RPMI8226 (cell line): ENCODE measurements at regions not wholly inside any gene's neighbourhood (a gene's known extent, or its start where the extent isn't known, plus 50 kb on each side); places are given as distances from the start of the nearest gene placed in this dataset.
"Not testable (repeated sequence)": the region's sequence is repeated elsewhere in the genome, so short reads cannot be mapped to it uniquely, and the experiment has no call there.

Experiments
- DNase-seq: peaks from one replicate; pipeline ENCODE4 v3.0.0-alpha.2; 2015

GRCh38 chr6:167737205-167737830, 89.4 kb upstream of the AFDN start:
- no peak for DNase-seq

DNA sequence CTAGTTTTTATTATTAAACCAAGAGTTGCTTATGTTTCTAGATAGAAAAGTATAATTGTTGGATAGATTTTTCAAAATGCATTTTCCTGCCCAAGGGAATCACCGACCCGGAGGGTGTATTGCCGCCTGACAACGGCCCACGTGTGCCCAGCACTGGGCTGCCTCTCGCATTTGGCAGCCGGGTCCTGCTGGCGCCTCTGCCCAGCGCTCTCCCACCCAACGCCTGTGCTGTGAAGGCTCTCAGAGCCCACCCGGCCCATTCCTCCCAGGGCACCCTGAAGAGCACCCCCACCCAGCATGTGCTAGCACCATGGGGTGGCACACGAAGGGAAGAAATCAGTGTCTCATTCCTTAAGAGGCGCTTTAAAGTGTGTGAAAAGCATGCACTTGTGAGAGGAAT, 88.3 kb upstream of the AFDN start:
- no peak for DNase-seq

DNA sequence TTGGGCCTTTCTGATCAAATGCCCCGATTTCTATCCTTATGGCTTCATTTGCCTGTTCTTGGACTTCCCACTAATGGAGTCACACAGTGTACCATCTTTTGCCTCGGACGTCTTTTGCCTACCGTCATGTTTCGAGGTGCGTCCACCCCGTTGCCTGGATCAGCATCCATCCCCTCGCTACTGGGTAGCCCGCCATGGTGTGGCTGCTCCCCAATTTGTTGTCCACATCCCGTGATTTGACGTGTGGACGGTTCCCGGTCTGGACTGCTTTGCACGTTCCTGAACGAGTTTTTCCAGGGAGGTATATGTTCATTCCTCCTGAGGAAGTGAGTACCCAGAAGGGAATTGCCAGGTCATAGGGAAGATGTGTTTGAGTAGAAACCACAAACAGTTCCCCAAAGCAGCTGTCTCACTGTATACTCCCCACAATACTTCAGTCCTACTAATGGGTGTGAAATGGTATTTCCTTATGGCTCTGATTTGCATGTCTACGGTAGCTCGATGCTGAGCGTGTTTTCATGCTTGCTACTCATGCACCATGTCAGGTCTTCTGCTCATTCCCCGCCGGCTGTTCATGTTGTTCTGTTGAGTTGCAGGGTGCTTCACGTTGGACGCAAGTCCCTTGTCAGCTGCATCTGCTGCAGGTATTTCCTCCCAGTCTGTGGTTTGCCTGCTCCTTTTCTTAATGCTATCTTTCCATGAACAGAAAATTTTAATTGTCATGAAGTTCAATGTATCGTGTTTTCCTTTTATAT, 86.8 kb upstream of the AFDN start:
- no peak for DNase-seq

- no peak for DNase-seq
Measured at GRCh38 chr6:167742719-167743303, 83.9 kb upstream of the AFDN start.

DNA sequence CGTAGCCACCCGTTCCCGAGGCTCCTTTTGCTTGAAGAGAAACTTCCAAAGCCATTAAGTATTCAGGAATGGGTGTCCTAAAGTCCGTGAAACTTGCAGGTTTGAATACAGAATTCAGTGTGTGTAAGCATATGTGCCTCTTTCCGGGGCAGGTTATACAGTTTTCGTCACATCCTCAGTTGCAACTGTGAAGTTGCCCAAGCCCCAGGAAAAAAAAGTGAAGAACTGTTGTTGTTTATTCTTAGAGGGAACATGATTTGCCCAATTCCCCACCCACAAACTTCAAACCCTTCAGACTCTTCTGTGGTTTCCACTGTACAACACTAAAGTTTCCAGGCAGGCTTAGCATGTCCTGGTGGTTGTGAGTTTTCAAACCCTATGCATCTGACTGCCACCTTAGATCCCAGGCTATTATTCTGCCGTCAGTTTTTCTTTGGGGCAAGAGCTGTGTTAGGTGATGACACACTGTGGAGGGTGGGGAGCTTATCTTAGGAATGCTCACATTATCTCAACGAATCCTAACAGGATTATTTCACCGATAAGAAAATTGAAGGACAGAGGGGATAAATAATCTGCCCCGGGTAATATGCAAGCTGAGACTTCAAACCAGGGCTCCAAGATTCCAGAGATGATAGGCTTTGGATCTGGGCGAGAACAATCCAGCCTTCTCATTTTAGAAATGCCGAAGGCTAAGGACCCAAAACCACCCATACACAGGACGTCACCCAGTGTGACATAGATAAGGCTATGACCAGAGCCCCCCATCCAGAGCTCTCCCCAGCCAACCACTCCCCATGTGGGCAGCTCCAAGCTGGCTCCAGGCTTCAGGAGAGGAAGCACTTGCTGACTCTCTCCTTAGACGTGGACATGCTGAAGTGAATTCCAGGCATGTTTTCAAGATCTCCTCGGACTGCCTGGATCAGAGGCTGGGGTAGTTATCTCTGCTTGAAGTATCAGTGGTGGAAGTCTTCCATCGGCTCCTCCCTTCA, 81.7 kb upstream of the AFDN start:
- no peak for DNase-seq

GRCh38 chr6:167745670-167746389, 80.9 kb upstream of the AFDN start:
- DNase-seq = no peak

GRCh38 chr6:167746390-167746907, 80.3 kb upstream of the AFDN start:
- no peak for DNase-seq

- DNase-seq = no peak
Measured at GRCh38 chr6:167746975-167747374, 79.7 kb upstream of the AFDN start.

GRCh38 chr6:167747645-167748044, 79.1 kb upstream of the AFDN start:
- no peak for DNase-seq

DNA sequence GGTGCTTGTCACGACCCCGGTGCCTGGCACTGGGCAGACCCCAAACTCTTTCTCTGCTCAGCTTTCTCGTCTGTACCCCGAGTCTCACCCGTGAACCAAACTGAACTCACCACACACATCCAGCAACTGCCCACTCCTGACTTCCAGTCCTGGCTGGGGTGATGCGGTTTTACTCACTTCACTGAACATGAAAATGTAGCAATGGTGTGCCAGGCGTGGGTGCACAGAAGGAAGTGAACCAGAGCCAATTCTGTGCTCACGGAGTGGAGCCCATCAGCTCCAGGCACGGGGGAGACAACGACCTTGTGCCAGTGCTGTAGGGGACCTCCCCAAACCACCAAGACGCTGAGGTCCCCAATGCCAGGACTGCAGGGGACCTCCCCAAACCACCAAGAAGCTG, 78.7 kb upstream of the AFDN start:
- no peak for DNase-seq

- no peak for DNase-seq
Measured at GRCh38 chr6:167748458-167749379, 78.0 kb upstream of the AFDN start.

GRCh38 chr6:167750956-167751358, 75.8 kb upstream of the AFDN start:
- DNase-seq = no peak

GRCh38 chr6:167751579-167752115, 75.1 kb upstream of the AFDN start:
- DNase-seq = no peak

GRCh38 chr6:167753281-167753680, 73.4 kb upstream of the AFDN start:
- DNase-seq = not testable (repeated sequence)

DNA sequence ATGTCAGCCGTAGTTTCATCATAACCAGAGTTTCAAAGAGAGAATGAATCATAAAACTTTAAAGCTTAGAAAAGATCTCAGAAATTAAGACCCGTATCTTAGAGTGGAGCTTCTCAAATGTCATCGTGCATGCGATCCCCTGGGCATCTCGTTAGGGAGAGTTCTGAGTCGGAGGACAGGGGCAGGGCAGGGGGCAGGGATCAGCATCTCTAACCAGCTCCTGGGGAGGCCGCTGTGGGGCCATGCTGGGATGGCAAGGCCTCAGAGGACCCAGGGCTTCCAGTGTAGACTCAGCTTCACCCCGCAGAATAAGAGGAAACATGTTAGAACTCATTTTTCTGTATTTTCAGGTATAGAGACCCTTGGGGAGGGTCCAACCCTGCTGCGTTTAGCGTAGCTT, 72.0 kb upstream of the AFDN start:
- DNase-seq = no peak

DNA sequence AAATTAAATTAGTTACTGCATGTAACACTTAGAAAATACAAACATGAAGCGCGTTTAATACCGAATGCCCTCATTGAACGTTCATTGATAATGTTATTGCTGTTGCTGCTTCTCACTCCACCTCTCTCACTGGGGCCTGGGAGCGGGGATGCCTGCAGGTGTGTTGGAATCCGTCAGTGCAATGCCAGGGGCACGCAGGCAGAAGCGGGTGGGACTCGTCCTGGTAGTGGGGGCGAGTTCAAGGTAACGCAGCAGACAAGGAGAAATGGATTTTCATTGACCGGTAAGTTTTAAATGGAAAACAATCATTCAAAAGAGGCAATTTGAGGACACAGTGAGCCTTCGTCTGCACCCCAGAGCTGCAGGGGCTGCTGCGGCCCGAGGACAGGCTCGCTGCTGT, 71.2 kb upstream of the AFDN start:
- DNase-seq = no peak

DNA sequence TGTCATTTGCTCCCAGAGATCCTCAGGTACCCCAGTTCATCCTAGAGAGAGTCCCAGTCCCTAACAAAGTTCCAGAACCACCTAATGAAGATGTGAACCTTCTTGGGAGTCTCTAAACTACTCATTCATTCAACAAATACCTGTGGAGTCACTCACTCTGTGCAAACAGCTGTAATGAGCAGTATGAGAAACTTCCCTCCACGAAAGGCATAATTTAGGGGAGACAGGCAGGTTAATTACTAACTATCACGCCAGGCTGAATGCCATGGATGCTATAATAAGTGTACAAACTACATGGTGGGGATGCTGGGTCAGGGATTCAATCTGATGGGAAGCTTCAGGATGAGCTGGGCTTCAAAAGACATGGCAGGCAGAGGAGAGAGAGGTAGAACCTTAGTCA, 70.1 kb upstream of the AFDN start:
- no peak for DNase-seq

- no peak for DNase-seq
Measured at GRCh38 chr6:167757249-167757648, 69.5 kb upstream of the AFDN start.

DNA sequence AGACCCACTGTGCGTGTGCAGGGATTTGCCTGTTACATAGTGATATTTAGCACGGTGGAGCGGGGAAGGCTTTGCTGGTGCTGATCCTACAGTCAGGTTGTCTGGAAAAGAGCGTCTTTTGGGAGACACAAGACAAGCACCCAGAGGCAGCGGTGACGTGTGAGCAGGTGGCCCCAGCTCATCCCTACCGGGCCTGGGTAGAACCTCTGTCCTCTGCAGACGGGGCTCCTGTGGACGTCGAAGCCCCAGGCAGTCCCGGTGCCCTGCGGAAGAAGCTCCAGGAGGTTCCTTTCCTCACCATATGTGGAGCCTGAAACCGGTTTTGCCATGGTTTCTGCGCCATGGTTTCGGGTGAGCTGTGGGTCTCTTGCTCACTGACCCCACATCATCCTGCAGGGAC, 68.9 kb upstream of the AFDN start:
- DNase-seq = no peak

GRCh38 chr6:167758309-167759023, 68.2 kb upstream of the AFDN start:
- DNase-seq = no peak
